Panc1 (cell line): ENCODE measurements at regions not wholly inside any gene's neighbourhood (a gene's known extent, or its start where the extent isn't known, plus 50 kb on each side); places are given as distances from the start of the nearest gene placed in this dataset.

ENCODE experiments used
- CTCF ChIP-seq: fragments of 450-650 bp; IDR thresholded peaks from 2 replicates; pipeline ENCODE4 v1.5.1; 2017; ENCODE audit warnings: mild to moderate bottlenecking
- POLR2AphosphoS5 ChIP-seq: IDR thresholded peaks from 2 replicates; pipeline ENCODE4 v1.6.1; 2012; ENCODE audit warnings: mild to moderate bottlenecking, low read depth, low read length, moderate library complexity
- REST ChIP-seq, 2 experiments: IDR thresholded peaks; 2 replicates each; pipeline ENCODE4 v1.6.1; 2011 to 2012; ENCODE audit warnings: low read depth in 2 of 2, control low read depth in 1 of 2, low read length in 1 of 2, mild to moderate bottlenecking in 1 of 2, moderate library complexity in 1 of 2; ENCODE audit not compliant: insufficient read depth in 1 of 2
- SIN3A ChIP-seq: IDR thresholded peaks from 2 replicates; pipeline ENCODE4 v1.6.1; 2012; ENCODE audit warnings: low read depth, mild to moderate bottlenecking, low read length, moderate library complexity, borderline replicate concordance; ENCODE audit not compliant: insufficient read depth
- TCF7L2 ChIP-seq: IDR thresholded peaks from 2 replicates; pipeline ENCODE4 v1.6.1; 2011; ENCODE audit warnings: mild to moderate bottlenecking, low read depth, low read length, inconsistent platforms

- TF ChIP-seq SIN3A (no peak), CTCF (no peak), POLR2AphosphoS5 (no peak), TCF7L2 (no peak), REST (IDR thresholded peaks at IDR 0.05; ENCODE audit: insufficient read depth in 1 of 2, low read depth in 2 of 2, low read length in 1 of 2) (no peak)
These were observed 160.2 kb upstream of the NCK2 start for GRCh38 chr2:105584435-105585010.
